GM12864 (cell line): ENCODE measurements at regions not wholly inside any gene's neighbourhood (a gene's known extent, or its start where the extent isn't known, plus 50 kb on each side); places are given as distances from the start of the nearest gene placed in this dataset.

ENCODE experiments used
- DNase-seq: peaks from one replicate; pipeline ENCODE4 v3.0.0-alpha.2; 2011; ENCODE audit warnings: low read depth
- H3K4me3 ChIP-seq: 2 replicates; pipeline ENCODE4 v1.5.1; 2011; ENCODE audit warnings: mild to moderate bottlenecking, low read depth, low read length, control low read depth
- CTCF ChIP-seq: IDR thresholded peaks from 2 replicates; pipeline ENCODE4 v1.5.1; 2011; ENCODE audit warnings: low read depth, mild to moderate bottlenecking, moderate library complexity, low read length, control low read depth, inconsistent platforms; ENCODE audit errors: missing control alignments

- no peak for DNase-seq
- TF ChIP-seq CTCF: no peak
- H3K4me3 ChIP-seq: no peak overlapping the region
Measured at GRCh38 chr6:138037009-138037504, 70.2 kb downstream of the PERP start.

- no peak for DNase-seq
- no peak for TF ChIP-seq CTCF
- no peak overlapping the region for H3K4me3 ChIP-seq
Measured at GRCh38 chr6:138038142-138038870, 68.9 kb downstream of the PERP start.
